Neural progenitor cell (in vitro differentiated cells): ENCODE measurements at regions not wholly inside any gene's neighbourhood (a gene's known extent, or its start where the extent isn't known, plus 50 kb on each side); places are given as distances from the start of the nearest gene placed in this dataset.

Source experiments
- DNase-seq: peaks from one replicate; pipeline ENCODE4 v3.0.0-alpha.2; 2016; ENCODE audit warnings: low spot score
- H2AFZ ChIP-seq: fragments of 200-600 bp; sonication (generic); replicated peaks from 2 replicates; pipeline ENCODE4 v1.6.1; 2016; ENCODE audit warnings: antibody characterized with exemption
- H3F3A ChIP-seq: fragments of 200-600 bp; sonication (generic); 2 replicates; pipeline ENCODE4 v1.6.1; 2016; ENCODE audit warnings: antibody characterized with exemption, low read depth
- H3K27ac ChIP-seq: fragments of 200-600 bp; sonication (generic); 2 replicates; pipeline ENCODE4 v1.5.1; 2016; ENCODE audit warnings: mild to moderate bottlenecking
- H3K27me3 ChIP-seq: fragments of 200-600 bp; sonication (generic); 2 replicates; pipeline ENCODE4 v1.6.1; 2016; ENCODE audit warnings: mild to moderate bottlenecking, moderate library complexity
- H3K36me3 ChIP-seq: fragments of 200-600 bp; sonication (generic); 2 replicates; pipeline ENCODE4 v1.5.1; 2016
- H3K4me1 ChIP-seq: fragments of 200-600 bp; sonication (generic); 2 replicates; pipeline ENCODE4 v1.6.1; 2016; ENCODE audit warnings: mixed run types
- H3K4me2 ChIP-seq: fragments of 200-600 bp; sonication (generic); 2 replicates; pipeline ENCODE4 v1.6.1; 2016
- H3K4me3 ChIP-seq: fragments of 200-600 bp; sonication (generic); 2 replicates; pipeline ENCODE4 v1.5.1; 2016
- H3K79me2 ChIP-seq: fragments of 200-600 bp; sonication (generic); 2 replicates; pipeline ENCODE4 v1.6.1; 2016; ENCODE audit warnings: low read depth
- H3K9ac ChIP-seq: fragments of 200-600 bp; sonication (generic); 2 replicates; pipeline ENCODE4 v1.6.1; 2016
- H3K9me3 ChIP-seq: fragments of 200-600 bp; sonication (generic); 2 replicates; pipeline ENCODE4 v1.5.1; 2016; ENCODE audit warnings: low read depth
- H4K20me1 ChIP-seq: fragments of 200-600 bp; sonication (generic); 2 replicates; pipeline ENCODE4 v1.6.1; 2016; ENCODE audit warnings: low read depth
- H3K27ac Mint-ChIP-seq: 3 replicates; pipeline ENCODE4 v1.8.0; 2021; ENCODE audit warnings: mixed read lengths
- H3K27me3 Mint-ChIP-seq: 2 replicates; pipeline ENCODE4 v1.8.0; 2022; ENCODE audit warnings: low read depth, mild to moderate bottlenecking, inconsistent platforms, moderate library complexity, mixed read lengths; ENCODE audit not compliant: insufficient read depth
- H3K36me3 Mint-ChIP-seq: 3 replicates; pipeline ENCODE4 v1.8.0; 2021; ENCODE audit warnings: mixed read lengths
- H3K4me1 Mint-ChIP-seq: 3 replicates; pipeline ENCODE4 v1.8.0; 2021; ENCODE audit warnings: mixed read lengths
- H3K4me3 Mint-ChIP-seq: 3 replicates; pipeline ENCODE4 v1.8.0; 2021; ENCODE audit warnings: mild to moderate bottlenecking, moderate library complexity, mixed read lengths
- H3K9me3 Mint-ChIP-seq: 3 replicates; pipeline ENCODE4 v1.8.0; 2020; ENCODE audit warnings: mixed read lengths
- CTCF ChIP-seq: fragments of 200-600 bp; sonication (generic); IDR thresholded peaks from 2 replicates; pipeline ENCODE4 v1.5.1; 2017; ENCODE audit warnings: antibody characterized with exemption, mild to moderate bottlenecking
- EZH2 ChIP-seq: fragments of 200-600 bp; sonication (generic); IDR thresholded peaks from 2 replicates; pipeline ENCODE4 v1.6.1; 2017; ENCODE audit warnings: antibody characterized with exemption, mild to moderate bottlenecking, moderate library complexity
- EZH2phosphoT487 ChIP-seq: fragments of 200-600 bp; sonication (generic); IDR thresholded peaks from 2 replicates; pipeline ENCODE4 v1.6.1; 2017; ENCODE audit warnings: antibody characterized with exemption

DNA sequence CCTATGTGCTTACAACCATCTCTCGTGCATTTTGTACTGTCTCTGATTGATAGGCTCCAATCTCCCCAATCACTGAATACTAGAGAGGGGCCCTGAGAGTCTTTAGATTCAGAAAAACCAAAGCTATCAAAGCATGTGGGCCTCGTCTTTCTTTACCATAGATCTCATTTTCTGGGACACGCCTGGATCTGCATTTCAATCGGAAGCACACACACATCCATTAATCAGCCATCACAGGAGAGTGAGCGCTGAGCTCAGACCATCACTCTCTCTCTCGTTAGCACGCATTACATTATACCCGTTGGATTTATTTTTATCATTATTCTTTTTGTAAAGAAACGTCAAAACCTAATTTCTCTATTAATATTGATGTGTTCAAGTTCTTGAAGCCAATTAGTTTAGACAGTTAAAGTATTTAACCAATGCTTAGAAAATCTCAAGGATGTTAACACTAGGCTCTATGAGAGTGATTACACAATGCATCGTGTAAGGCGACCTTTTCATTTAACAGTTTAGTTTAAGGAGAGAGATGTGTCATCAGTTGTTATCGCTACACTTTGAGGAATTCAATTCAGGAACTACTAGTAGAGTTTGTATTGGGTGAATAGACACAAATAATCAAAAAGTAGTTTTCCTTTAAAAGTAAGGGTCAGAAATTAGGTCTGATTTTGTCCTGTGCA, 650.7 kb downstream of the CDH8 start:
- H3K27me3 ChIP-seq: no peaks in the 10 kb centered on the region
- no peak overlapping the region for H3K9ac ChIP-seq
- no peak overlapping the region for H3K4me3 Mint-ChIP-seq
- H2AFZ ChIP-seq: no peak overlapping the region
- peaks cover 6% of the 10 kb centered on the region for H3K27me3 Mint-ChIP-seq
- no peak overlapping the region for H3K4me2 ChIP-seq
- no peaks in the 10 kb centered on the region for H3K36me3 Mint-ChIP-seq
- H3K36me3 ChIP-seq: no peaks in the 10 kb centered on the region
- H3K79me2 ChIP-seq: no peaks in the 10 kb centered on the region
- peaks cover 2% of the 10 kb centered on the region for H3K9me3 Mint-ChIP-seq
- peaks cover 8% of the 10 kb centered on the region for H3K4me1 ChIP-seq
- H3K4me1 Mint-ChIP-seq: peaks cover 35% of the 10 kb centered on the region
- no peak overlapping the region for H3K27ac Mint-ChIP-seq
- DNase-seq: no peak
- TF ChIP-seq EZH2phosphoT487 (no peak), EZH2 (no peak), CTCF (no peak)
- no peaks in the 10 kb centered on the region for H3F3A ChIP-seq
- H3K4me3 ChIP-seq: no peak overlapping the region
- no peaks in the 10 kb centered on the region for H3K9me3 ChIP-seq
- no peaks in the 10 kb centered on the region for H4K20me1 ChIP-seq
- H3K27ac ChIP-seq: no peak overlapping the region

DNA sequence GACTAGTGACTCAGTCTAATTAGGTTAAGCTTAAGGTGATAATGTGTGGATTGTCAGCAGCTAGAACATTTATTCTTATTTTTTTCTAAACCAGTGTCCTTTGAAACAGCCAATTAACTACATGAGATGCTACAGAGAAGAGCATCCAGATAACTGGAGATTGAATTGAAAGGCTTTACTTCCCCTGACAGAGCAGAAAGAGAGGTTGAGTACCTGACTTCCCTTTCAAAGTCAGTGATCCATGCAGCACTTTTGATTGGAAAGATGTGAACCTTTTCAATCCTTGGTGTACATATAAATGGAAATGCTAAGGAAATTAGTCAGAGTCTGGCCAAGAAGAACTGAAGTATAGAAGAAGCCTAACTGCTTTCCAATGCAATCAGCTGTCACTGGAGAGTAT, 653.8 kb downstream of the CDH8 start:
- no peaks in the 10 kb centered on the region for H3K36me3 ChIP-seq
- Mint-ChIP-seq H3K27me3 (peaks cover 11% of the 10 kb centered on the region), H3K36me3 (no peaks in the 10 kb centered on the region), H3K4me1 (peaks cover 35% of the 10 kb centered on the region), H3K27ac (no peak overlapping the region), H3K4me3 (no peak overlapping the region), H3K9me3 (peaks cover 3% of the 10 kb centered on the region)
- H2AFZ ChIP-seq: no peak overlapping the region
- H3K4me3 ChIP-seq: no peak overlapping the region
- H3K9me3 ChIP-seq: no peaks in the 10 kb centered on the region
- H3K27me3 ChIP-seq: no peaks in the 10 kb centered on the region
- no peak overlapping the region for H3K4me2 ChIP-seq
- no peak overlapping the region for H3K9ac ChIP-seq
- peaks cover 13% of the 10 kb centered on the region for H3K4me1 ChIP-seq
- peak; percentile 50 for DNase-seq
- H3K27ac ChIP-seq: no peak overlapping the region
- H3K79me2 ChIP-seq: no peaks in the 10 kb centered on the region
- no peaks in the 10 kb centered on the region for H3F3A ChIP-seq
- no peaks in the 10 kb centered on the region for H4K20me1 ChIP-seq
- TF ChIP-seq EZH2phosphoT487: peak; percentile 98
- no peak for TF ChIP-seq CTCF
- TF ChIP-seq EZH2: no peak

GRCh38 chr16:61379311-61379710, 656.9 kb downstream of the CDH8 start:
- no peaks in the 10 kb centered on the region for H3K79me2 ChIP-seq
- no peaks in the 10 kb centered on the region for H3K9me3 ChIP-seq
- H3K4me3 ChIP-seq: no peak overlapping the region
- no peak for TF ChIP-seq EZH2phosphoT487
- no peak for TF ChIP-seq CTCF
- no peak for TF ChIP-seq EZH2
- peaks cover 11% of the 10 kb centered on the region for H3K27me3 Mint-ChIP-seq
- DNase-seq: no peak
- H3K4me1 ChIP-seq: peaks cover 8% of the 10 kb centered on the region
- H3K27ac ChIP-seq: no peak overlapping the region
- peaks cover 21% of the 10 kb centered on the region for H3K4me1 Mint-ChIP-seq
- no peak overlapping the region for H3K4me3 Mint-ChIP-seq
- no peaks in the 10 kb centered on the region for H3K27me3 ChIP-seq
- no peak overlapping the region for H3K27ac Mint-ChIP-seq
- H3F3A ChIP-seq: no peaks in the 10 kb centered on the region
- H3K4me2 ChIP-seq: no peak overlapping the region
- no peak overlapping the region for H2AFZ ChIP-seq
- no peaks in the 10 kb centered on the region for H3K36me3 Mint-ChIP-seq
- H4K20me1 ChIP-seq: no peaks in the 10 kb centered on the region
- H3K9me3 Mint-ChIP-seq: peaks cover 9% of the 10 kb centered on the region
- H3K9ac ChIP-seq: no peak overlapping the region
- H3K36me3 ChIP-seq: no peaks in the 10 kb centered on the region
